ENCODE measurements at regions not wholly inside any gene's neighbourhood (a gene's known extent, or its start where the extent isn't known, plus 50 kb on each side); places are given as distances from the start of the nearest gene placed in this dataset.

- Histone ChIP-seq H3K27me3 (no peaks in the 10 kb centered on the region), H3K9me3 (no peaks in the 10 kb centered on the region), H3K4me1 (peaks cover 0 to 8% of the 10 kb centered on the region in 2 donors), H3K4me3 (no peak overlapping the region), H3K36me3 (no peaks in the 10 kb centered on the region), H3K27ac (peak overlapping the region in 1 of 2 donors; percentile 7)
- no peak for DNase-seq (ENCODE audit: low spot score in 2 of 2)
- no peak for TF ChIP-seq CTCF (IDR thresholded peaks at IDR 0.05)
- intact Hi-C loops (cut with DNase I; ENCODE audit: low total_unique reads), result no loop called here
Observed at GRCh38 chr6:167763056-167763944, 63.4 kb upstream of the AFDN start.

DNA sequence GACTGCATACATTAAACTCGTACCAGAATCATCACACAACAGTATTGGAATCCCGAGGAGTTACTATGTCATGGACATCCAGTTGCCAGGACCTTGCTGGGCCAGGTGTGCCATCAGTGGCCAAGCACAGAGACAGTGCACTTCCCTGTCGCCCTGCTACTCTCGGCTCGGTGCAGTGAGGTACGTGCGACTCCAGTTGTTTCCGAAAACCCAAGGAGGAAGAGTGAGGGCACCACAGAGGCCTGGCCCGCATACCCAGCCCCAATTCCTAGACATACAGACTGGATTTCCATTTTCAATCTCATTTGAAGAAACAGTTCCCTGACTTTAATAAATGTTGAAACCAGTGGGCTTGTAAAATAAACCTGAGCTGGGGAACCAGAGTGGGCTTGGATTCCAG is 62.5 kb upstream of the AFDN start:
- H3K27ac ChIP-seq, result no peak overlapping the region
- intact Hi-C loops (cut with DNase I; ENCODE audit: low total_unique reads), result no loop called here
- TF ChIP-seq POLR2AphosphoS5 (IDR thresholded peaks at IDR 0.05) (no peak), CTCF (IDR thresholded peaks at IDR 0.05) (no peak), POLR2A (IDR thresholded peaks at IDR 0.05) (no peak)
- H3K27me3 ChIP-seq, result no peaks in the 10 kb centered on the region
- no peak for DNase-seq (ENCODE audit: low spot score in 2 of 2)
- H3K4me1 ChIP-seq, result peaks cover 0 to 8% of the 10 kb centered on the region in 2 donors
- H3K4me3 ChIP-seq, result no peak overlapping the region
- H3K36me3 ChIP-seq, result no peaks in the 10 kb centered on the region
- H3K9me3 ChIP-seq, result no peaks in the 10 kb centered on the region

- no peaks in the 10 kb centered on the region for H3K9me3 ChIP-seq
- no peak overlapping the region for H3K4me3 ChIP-seq
- no peaks in the 10 kb centered on the region for H3K36me3 ChIP-seq
- H3K27me3 ChIP-seq, result no peaks in the 10 kb centered on the region
- no peak for TF ChIP-seq CTCF (IDR thresholded peaks at IDR 0.05)
- TF ChIP-seq POLR2A (IDR thresholded peaks at IDR 0.05), result no peak
- TF ChIP-seq POLR2AphosphoS5 (IDR thresholded peaks at IDR 0.05), result no peak
- no peak for DNase-seq (ENCODE audit: low spot score in 2 of 2)
- intact Hi-C loops (cut with DNase I; ENCODE audit: low total_unique reads), result no loop called here
- H3K4me1 ChIP-seq, result peaks cover 0 to 8% of the 10 kb centered on the region in 2 donors
- no peak overlapping the region for H3K27ac ChIP-seq
Observed at GRCh38 chr6:167764713-167765479, 61.8 kb upstream of the AFDN start.

DNA sequence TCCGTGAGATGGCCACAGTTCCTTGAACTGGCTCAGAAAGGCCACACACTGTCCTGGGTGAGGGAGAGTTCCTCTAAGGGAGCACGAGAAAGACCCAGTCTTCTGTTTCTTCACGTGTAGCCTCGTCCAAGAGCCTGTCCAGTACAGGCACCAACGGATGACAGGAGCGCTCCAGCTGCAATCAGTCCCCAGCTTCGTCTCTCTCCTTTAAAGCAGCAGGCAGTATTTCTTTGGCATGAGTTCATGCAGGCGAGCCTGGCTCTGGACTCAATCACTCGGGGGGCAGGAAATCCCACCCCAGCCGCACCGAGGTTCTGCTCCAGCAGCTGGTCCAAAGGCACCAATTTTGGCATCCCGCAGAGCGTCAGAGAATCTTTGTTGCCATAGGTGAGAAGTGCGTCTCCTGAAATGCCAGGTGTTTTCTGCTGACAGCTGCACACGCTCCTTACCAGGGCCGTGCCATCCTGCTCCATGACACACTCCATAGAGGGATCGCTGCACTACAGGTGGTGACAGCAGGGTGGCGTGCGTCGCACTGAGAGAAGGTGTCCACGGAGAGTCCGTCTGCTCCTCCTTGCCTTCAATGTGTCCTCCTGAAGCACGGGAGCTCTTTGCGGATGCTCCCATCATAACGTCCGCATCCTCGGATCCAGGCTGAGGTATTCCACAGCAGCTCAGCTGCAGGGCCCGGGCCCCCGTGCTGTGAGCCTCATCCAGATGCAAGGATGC is 59.6 kb upstream of the AFDN start:
- no peak for DNase-seq (ENCODE audit: low spot score in 2 of 2)
- Histone ChIP-seq H3K27ac (no peak overlapping the region), H3K36me3 (no peaks in the 10 kb centered on the region), H3K4me1 (peaks cover 0 to 3% of the 10 kb centered on the region in 2 donors), H3K4me3 (no peak overlapping the region), H3K27me3 (no peaks in the 10 kb centered on the region), H3K9me3 (no peaks in the 10 kb centered on the region)
- intact Hi-C loops (cut with DNase I; ENCODE audit: low total_unique reads), result no loop called here
- TF ChIP-seq POLR2A (IDR thresholded peaks at IDR 0.05) (no peak), POLR2AphosphoS5 (IDR thresholded peaks at IDR 0.05) (no peak), CTCF (IDR thresholded peaks at IDR 0.05) (no peak)
